ENCODE measurements at regions not wholly inside any gene's neighbourhood (a gene's known extent, or its start where the extent isn't known, plus 50 kb on each side); places are given as distances from the start of the nearest gene placed in this dataset.
A peak's percentile ranks its signal among the peaks of the same experiment; 100 is the strongest.

DNA sequence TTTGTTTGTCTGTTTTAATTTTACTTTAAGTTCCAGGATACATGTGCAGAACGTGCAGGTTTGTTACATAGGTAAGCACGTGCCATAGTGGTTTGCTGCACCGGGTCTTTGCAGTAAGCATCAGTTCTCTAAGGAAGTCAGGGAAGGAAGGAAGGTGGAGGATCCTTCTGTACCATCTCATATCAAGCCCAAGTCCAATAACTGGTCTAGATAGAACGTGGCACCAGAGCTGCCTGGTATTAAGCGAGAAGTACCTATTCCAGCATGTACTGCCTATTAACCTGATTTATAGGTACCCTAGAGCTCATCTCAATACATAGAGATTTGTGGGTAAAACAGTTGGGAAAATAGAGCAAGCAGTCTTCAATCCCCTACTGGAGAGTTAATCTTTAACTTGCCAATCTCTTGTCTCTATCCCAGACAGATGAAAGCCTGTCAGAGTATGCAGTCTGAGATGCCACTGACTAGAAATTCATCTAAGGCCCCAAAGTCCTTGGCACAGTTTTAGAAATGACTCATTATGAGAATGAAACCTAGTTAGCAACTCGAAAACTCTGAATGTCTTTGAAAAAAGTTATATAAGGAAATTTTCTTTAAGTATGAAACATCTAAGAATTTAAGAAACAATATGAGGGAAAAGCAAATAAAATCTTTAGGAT, 144.9 kb downstream of the TFAP2A start:
- Mint-ChIP-seq H3K36me3 (ENCODE audit: low read depth, unreplicated experiment) (peaks cover 2% of the 10 kb centered on the region), H3K4me1 (ENCODE audit: low read depth, unreplicated experiment) (peaks cover 36% of the 10 kb centered on the region), H3K4me3 (ENCODE audit: unreplicated experiment) (no peak overlapping the region), H3K27me3 (ENCODE audit: low read depth, unreplicated experiment) (no peaks in the 10 kb centered on the region), H3K27ac (ENCODE audit: unreplicated experiment) (peak overlapping the region; percentile 35), H3K9me3 (ENCODE audit: unreplicated experiment) (peaks cover 6% of the 10 kb centered on the region)
- Histone ChIP-seq H4K20me1 (ENCODE audit: insufficient read depth, low read length) (no peaks in the 10 kb centered on the region), H3K9ac (ENCODE audit: low read length) (no peak overlapping the region), H3K9me3 (ENCODE audit: insufficient read depth, low read depth, low read length) (no peaks in the 10 kb centered on the region), H2AFZ (ENCODE audit: low read depth, low read length) (no peak overlapping the region), H3K36me3 (ENCODE audit: insufficient read depth, low read length) (no peaks in the 10 kb centered on the region), H3K4me3 (ENCODE audit: insufficient read depth, low read depth, low read length) (no peak overlapping the region), H3K27me3 (ENCODE audit: insufficient read depth, low read length) (no peaks in the 10 kb centered on the region), H3K4me2 (ENCODE audit: low read length) (no peak overlapping the region), H3K4me1 (ENCODE audit: insufficient read depth, low read length) (no peaks in the 10 kb centered on the region), H3K79me2 (ENCODE audit: insufficient read depth, low read length) (no peaks in the 10 kb centered on the region), H3K27ac (ENCODE audit: low read depth, low read length) (no peak overlapping the region)
- TF ChIP-seq EZH2 (IDR thresholded peaks at IDR 0.05; ENCODE audit: insufficient read depth, low read length): no peak
- TF ChIP-seq, protein P1, sequence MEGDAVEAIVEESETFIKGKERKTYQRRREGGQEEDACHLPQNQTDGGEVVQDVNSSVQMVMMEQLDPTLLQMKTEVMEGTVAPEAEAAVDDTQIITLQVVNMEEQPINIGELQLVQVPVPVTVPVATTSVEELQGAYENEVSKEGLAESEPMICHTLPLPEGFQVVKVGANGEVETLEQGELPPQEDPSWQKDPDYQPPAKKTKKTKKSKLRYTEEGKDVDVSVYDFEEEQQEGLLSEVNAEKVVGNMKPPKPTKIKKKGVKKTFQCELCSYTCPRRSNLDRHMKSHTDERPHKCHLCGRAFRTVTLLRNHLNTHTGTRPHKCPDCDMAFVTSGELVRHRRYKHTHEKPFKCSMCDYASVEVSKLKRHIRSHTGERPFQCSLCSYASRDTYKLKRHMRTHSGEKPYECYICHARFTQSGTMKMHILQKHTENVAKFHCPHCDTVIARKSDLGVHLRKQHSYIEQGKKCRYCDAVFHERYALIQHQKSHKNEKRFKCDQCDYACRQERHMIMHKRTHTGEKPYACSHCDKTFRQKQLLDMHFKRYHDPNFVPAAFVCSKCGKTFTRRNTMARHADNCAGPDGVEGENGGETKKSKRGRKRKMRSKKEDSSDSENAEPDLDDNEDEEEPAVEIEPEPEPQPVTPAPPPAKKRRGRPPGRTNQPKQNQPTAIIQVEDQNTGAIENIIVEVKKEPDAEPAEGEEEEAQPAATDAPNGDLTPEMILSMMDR (IDR thresholded peaks at IDR 0.05; ENCODE audit: insufficient read depth, low read depth, low read length): no peak
- FAIRE-seq: no peak
- peak; percentile 20 for DNase-seq (ENCODE audit: low read depth)

DNA sequence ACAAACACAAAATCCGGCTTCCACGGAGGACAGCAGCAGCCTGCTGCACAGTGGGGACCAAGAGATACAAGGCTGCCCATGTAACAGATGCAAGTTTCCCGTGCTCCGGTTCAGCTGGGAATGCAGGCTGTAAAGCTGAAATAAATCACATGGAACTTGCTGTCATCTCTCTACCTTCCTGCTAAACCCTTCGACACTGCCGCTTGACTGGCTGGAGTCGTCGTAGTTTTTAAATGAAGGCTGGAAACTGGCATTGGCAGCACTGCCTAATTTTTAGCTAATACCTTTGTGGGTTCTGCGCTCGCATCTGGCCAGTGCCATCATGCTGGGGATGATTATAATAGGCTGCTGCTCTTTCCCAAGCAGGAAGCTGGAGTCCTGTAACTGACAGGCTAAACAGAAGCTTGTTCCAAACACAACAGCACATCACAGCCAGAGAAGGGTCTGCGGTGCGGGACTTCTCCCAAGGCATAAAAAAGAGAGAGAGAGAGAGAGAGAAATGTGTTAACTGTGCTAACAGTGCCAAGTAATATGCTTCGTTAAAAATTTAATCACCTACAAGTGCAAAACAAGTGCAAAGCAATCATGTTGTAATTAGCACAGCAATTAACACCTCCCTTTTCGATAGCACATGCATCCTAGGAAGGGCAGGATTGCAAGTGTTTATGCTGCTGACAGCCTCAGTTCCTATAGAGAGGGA, 146.1 kb downstream of the TFAP2A start:
- no peak overlapping the region for H3K4me3 ChIP-seq (ENCODE audit: insufficient read depth, low read depth, low read length)
- H3K9me3 ChIP-seq (ENCODE audit: insufficient read depth, low read depth, low read length): no peaks in the 10 kb centered on the region
- H3K4me2 ChIP-seq (ENCODE audit: low read length): peak overlapping the region; percentile 15
- H3K4me1 ChIP-seq (ENCODE audit: insufficient read depth, low read length): no peaks in the 10 kb centered on the region
- peaks cover 34% of the 10 kb centered on the region for H3K4me1 Mint-ChIP-seq (ENCODE audit: low read depth, unreplicated experiment)
- H3K27me3 ChIP-seq (ENCODE audit: insufficient read depth, low read length): no peaks in the 10 kb centered on the region
- TF ChIP-seq, protein P1 (IDR thresholded peaks at IDR 0.05; ENCODE audit: insufficient read depth, low read depth, low read length): no peak
- no peak for TF ChIP-seq EZH2 (IDR thresholded peaks at IDR 0.05; ENCODE audit: insufficient read depth, low read length)
- FAIRE-seq (no peak), DNase-seq (ENCODE audit: low read depth) (peak; percentile 10)
- no peak overlapping the region for H3K27ac Mint-ChIP-seq (ENCODE audit: unreplicated experiment)
- H4K20me1 ChIP-seq (ENCODE audit: insufficient read depth, low read length): no peaks in the 10 kb centered on the region
- no peak overlapping the region for H3K9ac ChIP-seq (ENCODE audit: low read length)
- H3K4me3 Mint-ChIP-seq (ENCODE audit: unreplicated experiment): no peak overlapping the region
- peaks cover 2% of the 10 kb centered on the region for H3K36me3 Mint-ChIP-seq (ENCODE audit: low read depth, unreplicated experiment)
- H2AFZ ChIP-seq (ENCODE audit: low read depth, low read length): peak overlapping the region; percentile 43
- no peaks in the 10 kb centered on the region for H3K79me2 ChIP-seq (ENCODE audit: insufficient read depth, low read length)
- H3K9me3 Mint-ChIP-seq (ENCODE audit: unreplicated experiment): peaks cover 6% of the 10 kb centered on the region
- H3K36me3 ChIP-seq (ENCODE audit: insufficient read depth, low read length): no peaks in the 10 kb centered on the region
- H3K27me3 Mint-ChIP-seq (ENCODE audit: low read depth, unreplicated experiment): no peaks in the 10 kb centered on the region
- no peak overlapping the region for H3K27ac ChIP-seq (ENCODE audit: low read depth, low read length)

DNA sequence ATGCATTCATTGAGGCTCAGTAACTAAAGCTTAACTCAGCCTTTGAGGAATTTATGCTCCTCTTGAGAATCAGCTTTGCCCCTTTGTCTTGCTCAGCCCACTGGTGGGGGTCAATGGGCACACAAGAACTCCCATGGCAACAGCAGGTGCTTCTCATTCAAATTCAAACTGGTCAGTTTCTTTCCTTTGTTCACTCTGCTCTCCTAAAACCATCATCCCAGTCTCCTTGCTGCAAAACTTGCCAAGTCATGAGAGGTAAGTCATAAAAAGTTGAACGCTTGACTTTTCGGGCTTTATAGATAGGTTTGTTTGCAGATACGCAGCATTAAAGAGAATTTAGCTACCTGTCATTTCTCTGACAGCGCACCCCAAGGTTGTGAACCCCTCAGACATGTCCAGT, 146.8 kb downstream of the TFAP2A start:
- H2AFZ ChIP-seq (ENCODE audit: low read depth, low read length): no peak overlapping the region
- no peak for DNase-seq (ENCODE audit: low read depth)
- no peaks in the 10 kb centered on the region for H3K27me3 ChIP-seq (ENCODE audit: insufficient read depth, low read length)
- H3K9me3 ChIP-seq (ENCODE audit: insufficient read depth, low read depth, low read length): no peaks in the 10 kb centered on the region
- FAIRE-seq: no peak
- H3K4me1 Mint-ChIP-seq (ENCODE audit: low read depth, unreplicated experiment): peaks cover 31% of the 10 kb centered on the region
- H3K4me3 Mint-ChIP-seq (ENCODE audit: unreplicated experiment): no peak overlapping the region
- H3K9ac ChIP-seq (ENCODE audit: low read length): no peak overlapping the region
- no peaks in the 10 kb centered on the region for H3K4me1 ChIP-seq (ENCODE audit: insufficient read depth, low read length)
- H3K79me2 ChIP-seq (ENCODE audit: insufficient read depth, low read length): no peaks in the 10 kb centered on the region
- no peak overlapping the region for H3K27ac Mint-ChIP-seq (ENCODE audit: unreplicated experiment)
- no peaks in the 10 kb centered on the region for H3K27me3 Mint-ChIP-seq (ENCODE audit: low read depth, unreplicated experiment)
- TF ChIP-seq EZH2 (IDR thresholded peaks at IDR 0.05; ENCODE audit: insufficient read depth, low read length): no peak
- TF ChIP-seq, protein P1 (IDR thresholded peaks at IDR 0.05; ENCODE audit: insufficient read depth, low read depth, low read length): no peak
- peak overlapping the region; percentile 15 for H3K4me2 ChIP-seq (ENCODE audit: low read length)
- H4K20me1 ChIP-seq (ENCODE audit: insufficient read depth, low read length): no peaks in the 10 kb centered on the region
- H3K36me3 Mint-ChIP-seq (ENCODE audit: low read depth, unreplicated experiment): peaks cover 2% of the 10 kb centered on the region
- no peak overlapping the region for H3K27ac ChIP-seq (ENCODE audit: low read depth, low read length)
- no peak overlapping the region for H3K4me3 ChIP-seq (ENCODE audit: insufficient read depth, low read depth, low read length)
- H3K36me3 ChIP-seq (ENCODE audit: insufficient read depth, low read length): no peaks in the 10 kb centered on the region
- H3K9me3 Mint-ChIP-seq (ENCODE audit: unreplicated experiment): peaks cover 6% of the 10 kb centered on the region
